Right lobe of liver (tissue), 6 donors: ENCODE measurements at regions not wholly inside any gene's neighbourhood (a gene's known extent, or its start where the extent isn't known, plus 50 kb on each side); places are given as distances from the start of the nearest gene placed in this dataset.

ENCODE experiments used
- ATAC-seq, 4 donors: fragments of 200-7000 bp; cut with Tn5 transposase; one replicate each; pipeline ENCODE4 v1.9.1; 2020; ENCODE audit warnings: mild to moderate bottlenecking in 4 of 4, moderate library complexity in 4 of 4
- DNase-seq, 3 donors: peaks; one replicate each; pipeline ENCODE4 v3.0.0-alpha.2; 2020
- H3K27ac ChIP-seq, 3 donors: fragments of 200-600 bp; one replicate each; pipeline ENCODE4 v1.8.0; 2022
- H3K27me3 ChIP-seq, 2 donors: fragments of 200-600 bp; one replicate each; pipeline ENCODE4 v1.8.0; 2022
- H3K36me3 ChIP-seq, 4 donors: fragments of 200-600 bp; sonication (generic) in 1 of 4; one replicate each; pipeline versions ENCODE4 v1.5.1 to v1.8.0; 2017 to 2022; ENCODE audit warnings: control low read depth in 1 of 4
- H3K4me1 ChIP-seq, 4 donors: fragments of 200-600 bp; sonication (generic) in 1 of 4; one replicate each; pipeline versions ENCODE4 v1.5.1 to v1.8.0; 2017 to 2022; ENCODE audit warnings: control low read depth in 1 of 4
- H3K4me3 ChIP-seq, 3 donors: fragments of 200-600 bp; one replicate each; pipeline ENCODE4 v1.8.0; 2022
- H3K9me3 ChIP-seq, 4 donors: fragments of 200-600 bp; sonication (generic) in 1 of 4; one replicate each; pipeline versions ENCODE4 v1.5.1 to v1.8.0; 2017 to 2022; ENCODE audit warnings: control low read depth in 1 of 4
- POLR2A ChIP-seq: fragments of 450-650 bp; IDR thresholded peaks from one replicate; pipeline ENCODE4 v1.6.1; 2017; ENCODE audit warnings: antibody characterized with exemption, mild to moderate bottlenecking
- WGBS: methylation state at CpG from one replicate; pipeline ENCODE4 v1.1.6; 2018; ENCODE audit warnings: low coverage, low lambda C conversion rate; ENCODE audit not compliant: insufficient coverage; ENCODE audit errors: missing lambda C conversion rate; 5-methylcytosine and 5-hydroxymethylcytosine counted together
- intact Hi-C, 2 donors: fragments of 100-400 bp; cut with DNase I; formaldehyde crosslinking; loops; one replicate each; pipeline versions ENCODE4 v1.11.2 to v1.14.1; 2022
- TF ChIP-seq, protein P1 (sequence below), 4 donors: fragments of 200-600 bp in 3 of 4; fragments of 450-650 bp in 1 of 4; IDR thresholded peaks; one replicate each; pipeline versions ENCODE4 v1.5.1 to v1.8.0; 2016 to 2022; ENCODE audit warnings: antibody characterized with exemption in 4 of 4, mild to moderate bottlenecking in 2 of 4
- donor health status: DM: no; HTN: yes; CAD: no.
- donor health status: DM: no; HTN: no; CAD: no.
- donor health status: DM: no; HTN: no; CAD: no.
- donor health status: DM: no; HTN: yes; CAD: no.
- donor health status: DM: no; HTN: yes; CAD: no.

DNA sequence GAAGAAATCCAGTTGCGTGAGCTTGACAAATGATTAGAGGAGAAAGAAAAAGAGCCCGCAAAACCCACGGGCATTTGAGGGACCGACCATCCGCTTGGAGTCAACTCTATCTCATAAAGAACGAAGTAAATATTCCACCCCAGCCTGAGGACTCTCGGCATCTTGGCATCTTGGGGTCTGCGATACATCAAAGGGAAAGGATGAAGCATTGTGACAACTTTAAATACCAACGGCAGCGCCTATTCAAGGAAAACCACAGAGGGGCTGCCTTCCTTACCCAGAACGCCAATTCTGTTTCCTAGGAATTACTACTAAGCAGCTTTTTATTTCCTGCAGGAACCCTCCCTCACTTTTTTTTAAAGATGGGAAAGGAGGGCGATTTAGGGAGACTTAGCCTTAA lies 152.2 kb downstream of the FOXL1 start:
- TF ChIP-seq POLR2A: no peak
- TF ChIP-seq, protein P1, sequence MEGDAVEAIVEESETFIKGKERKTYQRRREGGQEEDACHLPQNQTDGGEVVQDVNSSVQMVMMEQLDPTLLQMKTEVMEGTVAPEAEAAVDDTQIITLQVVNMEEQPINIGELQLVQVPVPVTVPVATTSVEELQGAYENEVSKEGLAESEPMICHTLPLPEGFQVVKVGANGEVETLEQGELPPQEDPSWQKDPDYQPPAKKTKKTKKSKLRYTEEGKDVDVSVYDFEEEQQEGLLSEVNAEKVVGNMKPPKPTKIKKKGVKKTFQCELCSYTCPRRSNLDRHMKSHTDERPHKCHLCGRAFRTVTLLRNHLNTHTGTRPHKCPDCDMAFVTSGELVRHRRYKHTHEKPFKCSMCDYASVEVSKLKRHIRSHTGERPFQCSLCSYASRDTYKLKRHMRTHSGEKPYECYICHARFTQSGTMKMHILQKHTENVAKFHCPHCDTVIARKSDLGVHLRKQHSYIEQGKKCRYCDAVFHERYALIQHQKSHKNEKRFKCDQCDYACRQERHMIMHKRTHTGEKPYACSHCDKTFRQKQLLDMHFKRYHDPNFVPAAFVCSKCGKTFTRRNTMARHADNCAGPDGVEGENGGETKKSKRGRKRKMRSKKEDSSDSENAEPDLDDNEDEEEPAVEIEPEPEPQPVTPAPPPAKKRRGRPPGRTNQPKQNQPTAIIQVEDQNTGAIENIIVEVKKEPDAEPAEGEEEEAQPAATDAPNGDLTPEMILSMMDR (IDR thresholded peaks at IDR 0.05): no peak
- no peak for DNase-seq
- no peaks in the 10 kb centered on the region for H3K27me3 ChIP-seq
- H3K4me1 ChIP-seq: no peaks in the 10 kb centered on the region
- ATAC-seq: no peak
- no peak overlapping the region for H3K4me3 ChIP-seq
- H3K9me3 ChIP-seq: no peaks in the 10 kb centered on the region
- WGBS: 42% methylated on average over 12 of the region's 12 CpGs
- H3K27ac ChIP-seq: no peak overlapping the region
- intact Hi-C loops: no loop called here
- no peaks in the 10 kb centered on the region for H3K36me3 ChIP-seq

DNA sequence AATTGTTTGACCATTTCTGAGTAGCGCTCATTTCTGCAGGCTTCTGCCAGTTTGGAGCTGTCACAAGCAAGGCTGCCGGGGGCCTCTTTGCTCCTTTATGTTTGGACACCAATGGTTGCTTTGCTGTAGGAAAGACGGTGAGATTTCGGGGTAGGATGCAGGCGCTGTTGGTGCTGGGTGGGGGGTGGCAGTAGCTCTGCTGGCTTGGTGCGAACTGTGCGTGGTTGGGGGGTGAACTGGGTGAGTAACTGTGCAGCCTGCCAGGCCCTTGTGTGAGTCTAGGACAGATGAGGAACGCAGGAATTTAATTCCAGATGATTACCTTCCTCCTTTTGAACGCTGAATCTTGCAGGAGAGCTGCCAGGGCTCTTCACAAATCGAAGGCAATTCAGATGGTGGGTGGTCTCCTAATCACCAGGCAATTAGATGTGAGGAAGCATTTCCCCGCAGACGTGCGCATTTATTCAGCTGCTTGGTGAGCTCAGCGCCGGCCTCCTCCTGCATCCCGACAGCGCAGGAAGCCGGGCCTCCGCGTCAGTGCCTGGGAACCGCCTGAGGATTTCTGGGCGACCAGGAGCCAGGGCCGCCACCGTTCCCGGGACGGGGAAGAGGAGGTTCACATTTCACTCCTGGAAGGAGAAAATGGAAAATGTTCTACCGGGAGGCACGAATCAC lies 154.4 kb downstream of the FOXL1 start:
- no peak for TF ChIP-seq POLR2A
- TF ChIP-seq, protein P1 (IDR thresholded peaks at IDR 0.05): no peak
- no peaks in the 10 kb centered on the region for H3K27me3 ChIP-seq
- no peaks in the 10 kb centered on the region for H3K4me1 ChIP-seq
- H3K27ac ChIP-seq: no peak overlapping the region
- H3K4me3 ChIP-seq: no peak overlapping the region
- WGBS: 32% methylated on average over 15 of the region's 28 CpGs
- ATAC-seq: no peak
- DNase-seq: no peak
- no peaks in the 10 kb centered on the region for H3K9me3 ChIP-seq
- no peaks in the 10 kb centered on the region for H3K36me3 ChIP-seq
- intact Hi-C loops: no loop called here

DNA sequence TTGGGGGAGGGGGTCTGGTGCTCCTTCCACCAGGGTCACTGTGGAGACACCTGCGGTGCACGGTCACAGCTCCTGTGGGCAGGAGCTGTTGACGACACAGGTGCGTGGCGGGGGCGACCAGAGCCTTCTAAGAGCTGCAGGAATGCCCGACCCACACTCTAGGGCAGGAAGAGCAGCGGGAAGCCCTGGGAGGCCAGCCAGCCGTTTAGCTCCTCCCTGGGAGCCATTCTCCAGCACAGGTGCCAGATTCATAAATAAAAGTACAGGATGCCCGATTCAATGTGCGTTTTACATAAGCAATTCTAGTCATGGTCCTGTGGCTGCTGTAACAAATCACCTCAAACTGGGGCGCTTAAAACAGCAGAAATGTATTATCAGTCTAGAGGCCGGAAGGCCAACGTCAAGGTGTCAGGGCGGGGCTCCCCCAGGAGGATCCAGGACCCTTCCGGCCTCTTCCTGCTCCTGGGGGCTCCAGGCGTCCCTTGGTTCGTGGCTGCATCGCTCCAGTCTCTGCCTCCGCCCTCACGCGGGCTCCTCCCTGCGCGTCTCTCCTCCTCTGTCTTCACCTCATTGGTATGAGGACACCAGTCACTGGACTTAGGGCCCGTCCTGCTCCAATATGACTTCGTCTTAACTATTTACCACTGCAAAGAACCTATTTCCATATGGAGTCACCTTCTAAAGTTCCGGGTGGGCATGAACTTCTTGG lies 155.4 kb downstream of the FOXL1 start:
- DNase-seq (no peak), ATAC-seq (no peak)
- H3K4me3 ChIP-seq: no peak overlapping the region
- no peaks in the 10 kb centered on the region for H3K27me3 ChIP-seq
- no peaks in the 10 kb centered on the region for H3K9me3 ChIP-seq
- WGBS: 43% methylated on average over 9 of the region's 27 CpGs
- H3K27ac ChIP-seq: no peak overlapping the region
- intact Hi-C loops: no loop called here
- H3K4me1 ChIP-seq: no peaks in the 10 kb centered on the region
- TF ChIP-seq, protein P1 (IDR thresholded peaks at IDR 0.05): no peak
- no peak for TF ChIP-seq POLR2A
- H3K36me3 ChIP-seq: no peaks in the 10 kb centered on the region

DNA sequence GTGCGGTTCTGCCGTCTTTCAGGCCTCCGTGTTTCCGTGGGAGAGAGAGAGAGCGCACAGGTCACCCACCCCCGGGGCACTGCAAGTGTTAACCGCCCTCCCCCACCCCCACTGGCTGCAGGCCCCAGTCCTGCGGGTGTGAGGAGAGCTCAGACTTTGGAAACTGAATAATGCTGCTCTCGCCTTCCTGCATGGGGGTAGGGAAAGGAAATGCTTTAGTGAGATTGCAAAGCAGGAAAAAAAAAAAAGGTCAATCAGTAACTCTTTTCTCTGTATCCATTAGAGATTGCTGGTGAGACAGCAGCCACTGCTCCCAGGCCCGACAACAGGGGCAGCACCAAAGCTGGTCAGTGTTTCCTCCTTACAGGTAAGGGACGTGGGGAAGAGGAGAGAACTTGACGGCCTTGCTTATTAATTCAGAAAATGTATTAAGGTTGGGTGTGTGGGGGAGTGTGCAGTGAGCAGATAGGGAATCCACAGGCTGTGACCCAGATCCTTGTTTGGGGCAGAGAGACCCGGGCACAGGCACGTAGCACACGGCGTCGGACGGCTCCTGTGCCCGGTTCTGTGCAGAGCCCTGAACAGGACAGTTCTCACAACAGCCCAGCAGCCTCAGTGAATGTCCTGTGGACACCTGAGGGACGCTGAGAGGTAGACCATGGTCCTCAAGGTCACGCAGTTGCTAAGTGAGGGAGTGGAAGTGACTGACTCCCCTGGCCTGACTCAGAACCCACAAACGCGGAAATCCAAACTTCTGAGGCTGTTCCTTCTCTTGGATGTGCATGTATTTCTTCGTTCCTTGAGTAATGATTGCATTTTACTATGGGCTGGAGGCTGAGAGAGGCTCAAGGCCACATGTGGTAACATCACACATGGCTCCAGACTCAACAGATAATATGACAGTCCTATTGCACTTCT lies 156.5 kb downstream of the FOXL1 start:
- Histone ChIP-seq H3K9me3 (no peaks in the 10 kb centered on the region), H3K27ac (no peak overlapping the region), H3K36me3 (no peaks in the 10 kb centered on the region), H3K27me3 (no peaks in the 10 kb centered on the region), H3K4me3 (no peak overlapping the region), H3K4me1 (no peaks in the 10 kb centered on the region)
- TF ChIP-seq, protein P1 (IDR thresholded peaks at IDR 0.05): no peak
- TF ChIP-seq POLR2A: no peak
- WGBS: 30% methylated on average over 24 of the region's 24 CpGs
- DNase-seq (no peak), ATAC-seq (peak in 1 of 4 donors; percentile 50)
- intact Hi-C loops: no loop called here
